ENCODE measurements at regions not wholly inside any gene's neighbourhood (a gene's known extent, or its start where the extent isn't known, plus 50 kb on each side); places are given as distances from the start of the nearest gene placed in this dataset.

DNA sequence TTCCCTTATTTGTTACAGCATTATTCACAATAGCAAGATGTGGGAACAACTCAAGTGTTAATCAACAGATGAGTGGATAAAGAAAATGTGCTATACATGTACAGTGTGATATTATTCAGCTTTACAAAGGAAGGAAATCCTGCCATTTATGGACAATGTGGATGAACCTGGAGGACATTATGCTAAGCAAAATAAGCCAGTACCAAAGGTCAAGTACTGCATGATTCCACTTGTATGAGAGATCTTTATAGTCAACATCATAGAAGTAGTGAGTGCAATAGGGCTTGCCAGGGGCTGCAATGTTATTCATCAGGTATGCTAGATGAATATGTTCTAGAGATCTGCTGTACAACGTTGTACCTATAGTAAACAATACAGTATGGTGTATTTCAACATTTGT, 138.5 kb upstream of the AGR3 start:
- no peak for DNase-seq
- Histone ChIP-seq H3K4me1 (ENCODE audit: low read length) (no peaks in the 10 kb centered on the region), H3K9me2 (replicated peaks; ENCODE audit: insufficient read depth, low read length) (no peaks in the 10 kb centered on the region), H3K9ac (ENCODE audit: low read length) (no peak overlapping the region), H3K27me3 (replicated peaks; ENCODE audit: insufficient read depth, low read length) (no peaks in the 10 kb centered on the region), H3K27ac (ENCODE audit: low read length) (no peak overlapping the region), H3K9me3 (replicated peaks; ENCODE audit: insufficient read depth, low read length) (no peaks in the 10 kb centered on the region), H2AFZ (ENCODE audit: low read length) (no peak overlapping the region), H3K4me2 (ENCODE audit: low read depth, low read length) (no peak overlapping the region), H3K79me2 (ENCODE audit: low read length) (no peaks in the 10 kb centered on the region), H3K4me3 (ENCODE audit: low read length) (no peak overlapping the region), H3K36me3 (replicated peaks; ENCODE audit: insufficient read depth, low read length) (no peaks in the 10 kb centered on the region), H4K20me1 (ENCODE audit: insufficient read depth, low read length) (no peaks in the 10 kb centered on the region), H3F3A (ENCODE audit: insufficient read depth, low read length) (no peaks in the 10 kb centered on the region)
- no peak for TF ChIP-seq EZH2phosphoT487 (IDR thresholded peaks at IDR 0.05; ENCODE audit: low read length)
- no peak for TF ChIP-seq EZH2 (optimal IDR thresholded peaks at IDR 0.05; ENCODE audit: low read depth, low read length)
- TF ChIP-seq, protein P1, sequence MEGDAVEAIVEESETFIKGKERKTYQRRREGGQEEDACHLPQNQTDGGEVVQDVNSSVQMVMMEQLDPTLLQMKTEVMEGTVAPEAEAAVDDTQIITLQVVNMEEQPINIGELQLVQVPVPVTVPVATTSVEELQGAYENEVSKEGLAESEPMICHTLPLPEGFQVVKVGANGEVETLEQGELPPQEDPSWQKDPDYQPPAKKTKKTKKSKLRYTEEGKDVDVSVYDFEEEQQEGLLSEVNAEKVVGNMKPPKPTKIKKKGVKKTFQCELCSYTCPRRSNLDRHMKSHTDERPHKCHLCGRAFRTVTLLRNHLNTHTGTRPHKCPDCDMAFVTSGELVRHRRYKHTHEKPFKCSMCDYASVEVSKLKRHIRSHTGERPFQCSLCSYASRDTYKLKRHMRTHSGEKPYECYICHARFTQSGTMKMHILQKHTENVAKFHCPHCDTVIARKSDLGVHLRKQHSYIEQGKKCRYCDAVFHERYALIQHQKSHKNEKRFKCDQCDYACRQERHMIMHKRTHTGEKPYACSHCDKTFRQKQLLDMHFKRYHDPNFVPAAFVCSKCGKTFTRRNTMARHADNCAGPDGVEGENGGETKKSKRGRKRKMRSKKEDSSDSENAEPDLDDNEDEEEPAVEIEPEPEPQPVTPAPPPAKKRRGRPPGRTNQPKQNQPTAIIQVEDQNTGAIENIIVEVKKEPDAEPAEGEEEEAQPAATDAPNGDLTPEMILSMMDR (IDR thresholded peaks at IDR 0.05; ENCODE audit: low read length), result no peak

- Histone ChIP-seq H3K4me2 (ENCODE audit: low read depth, low read length) (no peak overlapping the region), H3K4me1 (ENCODE audit: low read length) (no peaks in the 10 kb centered on the region), H3K79me2 (ENCODE audit: low read length) (no peaks in the 10 kb centered on the region), H3K9me3 (replicated peaks; ENCODE audit: insufficient read depth, low read length) (no peaks in the 10 kb centered on the region), H3K4me3 (ENCODE audit: low read length) (no peak overlapping the region), H3K9me2 (replicated peaks; ENCODE audit: insufficient read depth, low read length) (no peaks in the 10 kb centered on the region), H3F3A (ENCODE audit: insufficient read depth, low read length) (no peaks in the 10 kb centered on the region), H4K20me1 (ENCODE audit: insufficient read depth, low read length) (no peaks in the 10 kb centered on the region), H3K27me3 (replicated peaks; ENCODE audit: insufficient read depth, low read length) (no peaks in the 10 kb centered on the region), H3K27ac (ENCODE audit: low read length) (no peak overlapping the region), H3K9ac (ENCODE audit: low read length) (no peak overlapping the region), H2AFZ (ENCODE audit: low read length) (no peak overlapping the region), H3K36me3 (replicated peaks; ENCODE audit: insufficient read depth, low read length) (no peaks in the 10 kb centered on the region)
- no peak for DNase-seq
- TF ChIP-seq EZH2phosphoT487 (IDR thresholded peaks at IDR 0.05; ENCODE audit: low read length) (no peak), EZH2 (optimal IDR thresholded peaks at IDR 0.05; ENCODE audit: low read depth, low read length) (no peak)
- TF ChIP-seq, protein P1 (IDR thresholded peaks at IDR 0.05; ENCODE audit: low read length), result no peak
Measured at GRCh38 chr7:17021205-17021604, 139.4 kb upstream of the AGR3 start.

GRCh38 chr7:17022920-17023319, 141.1 kb upstream of the AGR3 start:
- Histone ChIP-seq H3K36me3 (replicated peaks; ENCODE audit: insufficient read depth, low read length) (no peaks in the 10 kb centered on the region), H3K9me3 (replicated peaks; ENCODE audit: insufficient read depth, low read length) (no peaks in the 10 kb centered on the region), H3K4me3 (ENCODE audit: low read length) (no peak overlapping the region), H2AFZ (ENCODE audit: low read length) (no peak overlapping the region), H3K79me2 (ENCODE audit: low read length) (no peaks in the 10 kb centered on the region), H3K27me3 (replicated peaks; ENCODE audit: insufficient read depth, low read length) (no peaks in the 10 kb centered on the region), H3F3A (ENCODE audit: insufficient read depth, low read length) (no peaks in the 10 kb centered on the region), H3K9me2 (replicated peaks; ENCODE audit: insufficient read depth, low read length) (no peaks in the 10 kb centered on the region), H3K9ac (ENCODE audit: low read length) (no peak overlapping the region), H3K27ac (ENCODE audit: low read length) (no peak overlapping the region), H4K20me1 (ENCODE audit: insufficient read depth, low read length) (no peaks in the 10 kb centered on the region), H3K4me1 (ENCODE audit: low read length) (no peaks in the 10 kb centered on the region), H3K4me2 (ENCODE audit: low read depth, low read length) (no peak overlapping the region)
- no peak for DNase-seq
- TF ChIP-seq EZH2 (optimal IDR thresholded peaks at IDR 0.05; ENCODE audit: low read depth, low read length), result no peak
- TF ChIP-seq EZH2phosphoT487 (IDR thresholded peaks at IDR 0.05; ENCODE audit: low read length), result no peak
- TF ChIP-seq, protein P1 (IDR thresholded peaks at IDR 0.05; ENCODE audit: low read length), result no peak

Measured in MM.1S (cell line).